Neural cell (in vitro differentiated cells): ENCODE measurements at regions not wholly inside any gene's neighbourhood (a gene's known extent, or its start where the extent isn't known, plus 50 kb on each side); places are given as distances from the start of the nearest gene placed in this dataset.

Source experiments
- H2AFZ ChIP-seq: fragments of 200-600, 300-800 bp; sonication (generic), shearing (Covaris generic); 2 replicates; pipeline ENCODE4 v1.6.0; 2014; ENCODE audit warnings: low read depth, mild to moderate bottlenecking, antibody characterized with exemption, low read length, moderate library complexity
- H3F3A ChIP-seq: fragments of 200-600 bp; shearing (Covaris generic); 2 replicates; pipeline ENCODE4 v1.6.1; 2016; ENCODE audit warnings: mild to moderate bottlenecking, moderate library complexity, mixed read lengths, antibody characterized with exemption, low read length; ENCODE audit not compliant: insufficient read depth, poor library complexity, severe bottlenecking
- H3K27ac ChIP-seq: fragments of 200-600, 300-800 bp; sonication (generic), shearing (Covaris generic); 2 replicates; pipeline ENCODE4 v1.5.1; 2014; ENCODE audit warnings: mild to moderate bottlenecking, low read length, moderate library complexity
- H3K27me3 ChIP-seq: fragments of 300-800, 200-600 bp; sonication (generic), shearing (Covaris generic); 2 replicates; pipeline ENCODE4 v1.6.0; 2014; ENCODE audit warnings: mild to moderate bottlenecking, low read depth, low read length, moderate library complexity; ENCODE audit not compliant: insufficient read depth
- H3K36me3 ChIP-seq: fragments of 300-800, 200-600 bp; sonication (generic), shearing (Covaris generic); 2 replicates; pipeline ENCODE4 v1.5.1; 2014; ENCODE audit warnings: mild to moderate bottlenecking, antibody characterized with exemption, low read length, moderate library complexity; ENCODE audit not compliant: insufficient read depth
- H3K4me2 ChIP-seq: fragments of 300-800, 200-600 bp; sonication (generic), shearing (Covaris generic); 2 replicates; pipeline ENCODE4 v1.6.0; 2014; ENCODE audit warnings: mild to moderate bottlenecking, low read length
- H3K4me3 ChIP-seq: fragments of 300-800, 200-600 bp; sonication (generic), shearing (Covaris generic); 2 replicates; pipeline ENCODE4 v1.5.1; 2014; ENCODE audit warnings: mild to moderate bottlenecking, low read length, moderate library complexity
- H3K79me2 ChIP-seq: fragments of 200-600 bp; shearing (Covaris generic); replicated peaks from 2 replicates; pipeline ENCODE4 v1.6.0; 2014; ENCODE audit warnings: mild to moderate bottlenecking, low read length, moderate library complexity; ENCODE audit not compliant: insufficient read depth
- H3K9ac ChIP-seq: fragments of 300-800, 200-600 bp; sonication (generic), shearing (Covaris generic); 2 replicates; pipeline ENCODE4 v1.6.1; 2016; ENCODE audit warnings: mild to moderate bottlenecking, low read length, mixed read lengths
- H3K9me2 ChIP-seq: fragments of 200-600 bp; shearing (Covaris generic); 2 replicates; pipeline ENCODE4 v1.6.1; 2016; ENCODE audit warnings: mild to moderate bottlenecking, low read length, mixed read lengths; ENCODE audit not compliant: insufficient read depth
- H3K9me3 ChIP-seq: fragments of 200-600, 300-800 bp; sonication (generic), shearing (Covaris generic); 2 replicates; pipeline ENCODE4 v1.6.1; 2016; ENCODE audit warnings: mild to moderate bottlenecking, mixed run types, low read length, moderate library complexity, mixed read lengths
- H4K20me1 ChIP-seq: fragments of 200-600 bp; shearing (Covaris generic); 2 replicates; pipeline ENCODE4 v1.6.1; 2016; ENCODE audit warnings: mild to moderate bottlenecking, mixed run types; ENCODE audit not compliant: insufficient read depth
- EP300 ChIP-seq: fragments of 450-650 bp; conservative IDR thresholded peaks from 2 replicates; pipeline ENCODE4 v1.6.1; 2014; ENCODE audit warnings: antibody characterized with exemption, mild to moderate bottlenecking, moderate library complexity; ENCODE audit not compliant: poor library complexity, severe bottlenecking
- EZH2 ChIP-seq: fragments of 200-600, 300-800 bp; shearing (Covaris generic), sonication (generic); IDR thresholded peaks from 2 replicates; pipeline ENCODE4 v1.6.1; 2014; ENCODE audit warnings: antibody characterized with exemption, low read length, borderline replicate concordance, mild to moderate bottlenecking; ENCODE audit not compliant: insufficient read depth, poor library complexity, severe bottlenecking
- MXI1 ChIP-seq: fragments of 450-650 bp; conservative IDR thresholded peaks from 2 replicates; pipeline ENCODE4 v1.6.1; 2014; ENCODE audit warnings: antibody characterized with exemption, mild to moderate bottlenecking; ENCODE audit not compliant: poor library complexity, severe bottlenecking
- POLR2AphosphoS5 ChIP-seq: IDR thresholded peaks from 2 replicates; pipeline ENCODE4 v1.6.1; 2012
- RAD21 ChIP-seq: fragments of 450-650 bp; conservative IDR thresholded peaks from 2 replicates; pipeline ENCODE4 v1.6.1; 2014; ENCODE audit warnings: antibody characterized with exemption, mild to moderate bottlenecking, moderate library complexity
- SMC3 ChIP-seq: fragments of 450-650 bp; conservative IDR thresholded peaks from 2 replicates; pipeline ENCODE4 v1.6.1; 2014; ENCODE audit warnings: antibody characterized with exemption, mild to moderate bottlenecking, moderate library complexity; ENCODE audit not compliant: poor library complexity
- TAF1 ChIP-seq: IDR thresholded peaks from 2 replicates; pipeline ENCODE4 v1.6.1; 2012; ENCODE audit warnings: low read depth
- TF ChIP-seq, protein P1 (sequence below): IDR thresholded peaks from 2 replicates; pipeline ENCODE4 v1.6.1; 2012; ENCODE audit warnings: borderline replicate concordance
- TF ChIP-seq, protein P2 (sequence below): fragments of 450-650 bp; IDR thresholded peaks from 2 replicates; pipeline ENCODE4 v1.5.1; 2014; ENCODE audit warnings: antibody characterized with exemption, mild to moderate bottlenecking, moderate library complexity; ENCODE audit not compliant: poor library complexity, severe bottlenecking

DNA sequence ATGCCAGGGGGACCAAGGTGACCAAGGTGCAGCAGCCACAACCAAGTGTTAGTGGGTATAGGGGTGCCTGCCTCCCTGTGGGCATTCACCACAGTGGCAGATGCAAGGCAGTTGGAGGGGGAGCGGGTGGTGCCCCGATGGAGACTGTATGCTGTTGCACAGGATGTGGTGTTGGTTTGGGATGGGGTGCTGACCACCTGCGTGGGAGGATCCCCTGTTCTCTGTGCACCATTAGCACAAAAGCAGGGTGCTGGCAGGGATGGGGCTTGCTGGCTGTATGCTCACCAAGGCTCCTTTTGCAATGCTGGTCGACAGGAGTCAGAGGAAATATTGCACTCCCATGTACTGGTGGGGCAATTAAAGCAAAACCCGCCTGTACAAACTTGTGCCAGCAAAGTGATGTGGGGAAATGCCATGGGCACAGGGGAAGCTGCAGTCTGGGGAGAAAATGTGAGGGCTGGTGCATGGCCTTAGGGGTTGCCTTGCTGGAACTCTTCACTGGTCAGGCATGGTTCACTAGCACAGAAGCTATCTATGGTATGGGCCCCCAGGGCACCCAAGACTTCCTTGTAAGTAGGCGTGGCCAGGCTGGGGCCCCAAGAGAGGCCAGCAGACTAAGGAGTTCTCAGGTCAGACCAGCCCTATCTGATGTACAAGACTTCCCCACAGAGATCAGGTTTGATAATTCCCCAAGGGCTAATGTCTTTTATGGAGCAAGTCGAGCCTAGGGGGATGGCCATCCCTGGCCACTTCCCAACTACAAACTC, 51.9 kb upstream of the GNAT3 start:
- Histone ChIP-seq H2AFZ (no peak overlapping the region), H3K9me2 (no peaks in the 10 kb centered on the region), H3K4me2 (no peak overlapping the region), H3K4me3 (no peak overlapping the region), H3K36me3 (no peaks in the 10 kb centered on the region), H3K79me2 (no peaks in the 10 kb centered on the region), H3K9ac (no peak overlapping the region), H4K20me1 (no peaks in the 10 kb centered on the region), H3K9me3 (peaks cover 4% of the 10 kb centered on the region), H3K27ac (no peak overlapping the region), H3K27me3 (no peaks in the 10 kb centered on the region), H3F3A (no peaks in the 10 kb centered on the region)
- TF ChIP-seq POLR2AphosphoS5 (no peak), TAF1 (no peak), EP300 (no peak), MXI1 (no peak), SMC3 (no peak), EZH2 (no peak)
- TF ChIP-seq, protein P1, sequence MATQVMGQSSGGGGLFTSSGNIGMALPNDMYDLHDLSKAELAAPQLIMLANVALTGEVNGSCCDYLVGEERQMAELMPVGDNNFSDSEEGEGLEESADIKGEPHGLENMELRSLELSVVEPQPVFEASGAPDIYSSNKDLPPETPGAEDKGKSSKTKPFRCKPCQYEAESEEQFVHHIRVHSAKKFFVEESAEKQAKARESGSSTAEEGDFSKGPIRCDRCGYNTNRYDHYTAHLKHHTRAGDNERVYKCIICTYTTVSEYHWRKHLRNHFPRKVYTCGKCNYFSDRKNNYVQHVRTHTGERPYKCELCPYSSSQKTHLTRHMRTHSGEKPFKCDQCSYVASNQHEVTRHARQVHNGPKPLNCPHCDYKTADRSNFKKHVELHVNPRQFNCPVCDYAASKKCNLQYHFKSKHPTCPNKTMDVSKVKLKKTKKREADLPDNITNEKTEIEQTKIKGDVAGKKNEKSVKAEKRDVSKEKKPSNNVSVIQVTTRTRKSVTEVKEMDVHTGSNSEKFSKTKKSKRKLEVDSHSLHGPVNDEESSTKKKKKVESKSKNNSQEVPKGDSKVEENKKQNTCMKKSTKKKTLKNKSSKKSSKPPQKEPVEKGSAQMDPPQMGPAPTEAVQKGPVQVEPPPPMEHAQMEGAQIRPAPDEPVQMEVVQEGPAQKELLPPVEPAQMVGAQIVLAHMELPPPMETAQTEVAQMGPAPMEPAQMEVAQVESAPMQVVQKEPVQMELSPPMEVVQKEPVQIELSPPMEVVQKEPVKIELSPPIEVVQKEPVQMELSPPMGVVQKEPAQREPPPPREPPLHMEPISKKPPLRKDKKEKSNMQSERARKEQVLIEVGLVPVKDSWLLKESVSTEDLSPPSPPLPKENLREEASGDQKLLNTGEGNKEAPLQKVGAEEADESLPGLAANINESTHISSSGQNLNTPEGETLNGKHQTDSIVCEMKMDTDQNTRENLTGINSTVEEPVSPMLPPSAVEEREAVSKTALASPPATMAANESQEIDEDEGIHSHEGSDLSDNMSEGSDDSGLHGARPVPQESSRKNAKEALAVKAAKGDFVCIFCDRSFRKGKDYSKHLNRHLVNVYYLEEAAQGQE = no peak
- TF ChIP-seq, protein P2, sequence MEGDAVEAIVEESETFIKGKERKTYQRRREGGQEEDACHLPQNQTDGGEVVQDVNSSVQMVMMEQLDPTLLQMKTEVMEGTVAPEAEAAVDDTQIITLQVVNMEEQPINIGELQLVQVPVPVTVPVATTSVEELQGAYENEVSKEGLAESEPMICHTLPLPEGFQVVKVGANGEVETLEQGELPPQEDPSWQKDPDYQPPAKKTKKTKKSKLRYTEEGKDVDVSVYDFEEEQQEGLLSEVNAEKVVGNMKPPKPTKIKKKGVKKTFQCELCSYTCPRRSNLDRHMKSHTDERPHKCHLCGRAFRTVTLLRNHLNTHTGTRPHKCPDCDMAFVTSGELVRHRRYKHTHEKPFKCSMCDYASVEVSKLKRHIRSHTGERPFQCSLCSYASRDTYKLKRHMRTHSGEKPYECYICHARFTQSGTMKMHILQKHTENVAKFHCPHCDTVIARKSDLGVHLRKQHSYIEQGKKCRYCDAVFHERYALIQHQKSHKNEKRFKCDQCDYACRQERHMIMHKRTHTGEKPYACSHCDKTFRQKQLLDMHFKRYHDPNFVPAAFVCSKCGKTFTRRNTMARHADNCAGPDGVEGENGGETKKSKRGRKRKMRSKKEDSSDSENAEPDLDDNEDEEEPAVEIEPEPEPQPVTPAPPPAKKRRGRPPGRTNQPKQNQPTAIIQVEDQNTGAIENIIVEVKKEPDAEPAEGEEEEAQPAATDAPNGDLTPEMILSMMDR = no peak

DNA sequence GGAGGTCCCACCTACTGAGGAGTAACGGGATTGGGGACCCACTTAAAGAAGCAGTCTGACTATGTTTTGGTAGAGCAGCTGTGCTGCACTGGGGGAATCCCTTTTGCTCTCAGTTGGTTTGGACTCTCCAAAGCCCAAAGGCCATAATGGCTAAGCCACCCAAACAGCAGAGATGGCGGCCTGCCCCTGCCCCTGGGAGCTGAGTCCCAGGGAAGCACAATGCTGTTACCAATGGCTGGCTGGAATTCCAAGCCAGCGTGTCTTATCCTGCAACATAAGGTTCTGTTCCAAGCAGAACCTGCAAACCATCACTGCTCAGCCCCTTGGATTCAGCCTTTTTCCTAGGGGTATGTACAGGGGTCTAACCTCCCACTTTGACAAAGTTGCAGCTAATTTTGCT, 53.7 kb upstream of the GNAT3 start:
- Histone ChIP-seq H3K9me2 (no peaks in the 10 kb centered on the region), H3K9ac (no peak overlapping the region), H3K27ac (no peak overlapping the region), H3K4me3 (no peak overlapping the region), H3F3A (no peaks in the 10 kb centered on the region), H3K36me3 (no peaks in the 10 kb centered on the region), H3K9me3 (peaks cover 4% of the 10 kb centered on the region), H3K79me2 (no peaks in the 10 kb centered on the region), H3K4me2 (no peak overlapping the region), H4K20me1 (no peaks in the 10 kb centered on the region), H3K27me3 (no peaks in the 10 kb centered on the region), H2AFZ (no peak overlapping the region)
- no peak for TF ChIP-seq MXI1
- no peak for TF ChIP-seq TAF1
- TF ChIP-seq, protein P2 = no peak
- no peak for TF ChIP-seq POLR2AphosphoS5
- TF ChIP-seq RAD21 = no peak
- TF ChIP-seq EZH2 = no peak
- TF ChIP-seq, protein P1 = no peak
- no peak for TF ChIP-seq SMC3
- no peak for TF ChIP-seq EP300
